Keratinocyte (primary cell): ENCODE measurements at regions not wholly inside any gene's neighbourhood (a gene's known extent, or its start where the extent isn't known, plus 50 kb on each side); places are given as distances from the start of the nearest gene placed in this dataset.

ENCODE experiments used
- DNase-seq: peaks from one replicate; pipeline ENCODE4 v3.0.0-alpha.2; 2011; ENCODE audit warnings: low read depth, missing footprints, low spot score
- FAIRE-seq: peaks from 2 replicates; lab custom pipeline; 2011; peaks lifted over from hg19 to GRCh38; lab: Jason Lieb, UNC
- H2AFZ ChIP-seq: 2 replicates; pipeline ENCODE4 v1.6.0; 2012; ENCODE audit warnings: low read length, control low read depth, inconsistent platforms; ENCODE audit not compliant: control insufficient read depth
- H3K27ac ChIP-seq: 2 replicates; pipeline ENCODE4 v1.5.1; 2011; ENCODE audit warnings: low read length; ENCODE audit not compliant: control insufficient read depth, insufficient read depth
- H3K27me3 ChIP-seq: 3 replicates; pipeline ENCODE4 v1.6.0; 2011; ENCODE audit warnings: low read length; ENCODE audit not compliant: control insufficient read depth, insufficient read depth; ENCODE audit errors: extremely low read depth
- H3K36me3 ChIP-seq, 2 experiments: 2 replicates in 1 of 2; 3 replicates in 1 of 2; pipeline ENCODE4 v1.5.1; 2011; ENCODE audit warnings: low read length in 2 of 2, mild to moderate bottlenecking in 1 of 2; ENCODE audit not compliant: control insufficient read depth in 2 of 2, insufficient read depth in 2 of 2; ENCODE audit errors: extremely low read depth in 1 of 2
- H3K4me1 ChIP-seq: 3 replicates; pipeline ENCODE4 v1.5.1; 2011; ENCODE audit warnings: low read length; ENCODE audit not compliant: control insufficient read depth, insufficient read depth; ENCODE audit errors: extremely low read depth
- H3K4me2 ChIP-seq: 3 replicates; pipeline ENCODE4 v1.6.0; 2011; ENCODE audit warnings: low read depth, low read length; ENCODE audit not compliant: control insufficient read depth, insufficient read depth; ENCODE audit errors: extremely low read depth
- H3K4me3 ChIP-seq, 3 experiments: fragments of 200-600 bp in 1 of 3; sonication (generic) in 1 of 3; 2 replicates in 2 of 3; 3 replicates in 1 of 3; pipeline ENCODE4 v1.5.1; 2011 to 2016; ENCODE audit warnings: low read length in 3 of 3, mild to moderate bottlenecking in 3 of 3, control low read depth in 2 of 3, inconsistent platforms in 1 of 3, low read depth in 1 of 3, mixed read lengths in 1 of 3, mixed run types in 1 of 3, moderate library complexity in 1 of 3; ENCODE audit not compliant: control insufficient read depth in 2 of 3, insufficient read depth in 2 of 3; ENCODE audit errors: extremely low read depth in 1 of 3
- H3K79me2 ChIP-seq: 2 replicates; pipeline ENCODE4 v1.6.0; 2012; ENCODE audit warnings: low read length; ENCODE audit not compliant: control insufficient read depth, insufficient read depth
- H3K9ac ChIP-seq: 3 replicates; pipeline ENCODE4 v1.6.0; 2011; ENCODE audit warnings: low read length; ENCODE audit not compliant: control insufficient read depth, insufficient read depth; ENCODE audit errors: extremely low read depth
- H3K9me1 ChIP-seq: 3 replicates; pipeline ENCODE4 v1.6.0; 2011; ENCODE audit warnings: low read length; ENCODE audit not compliant: control insufficient read depth, insufficient read depth; ENCODE audit errors: extremely low read depth
- H3K9me3 ChIP-seq: 2 replicates; pipeline ENCODE4 v1.5.1; 2012; ENCODE audit warnings: low read depth, low read length; ENCODE audit not compliant: control insufficient read depth
- H4K20me1 ChIP-seq: 3 replicates; pipeline ENCODE4 v1.6.0; 2011; ENCODE audit warnings: low read length; ENCODE audit not compliant: control insufficient read depth, insufficient read depth; ENCODE audit errors: extremely low read depth
- EZH2 ChIP-seq: IDR thresholded peaks from one replicate; pipeline ENCODE4 v1.6.1; 2012; ENCODE audit warnings: inconsistent platforms, mild to moderate bottlenecking, low read length, moderate library complexity
- dilution Hi-C: fragments of 300-500 bp; cut with MboI; formaldehyde crosslinking; loops from one replicate; pipeline ENCODE4 v1.7.0; 2020; ENCODE audit warnings: low sequenced_read_pairs; ENCODE audit not compliant: extremely low pct_ligation_motif_present
- TF ChIP-seq, protein P1 (sequence below), 3 experiments: IDR thresholded peaks in 1 of 3; conservative IDR thresholded peaks in 1 of 3; optimal IDR thresholded peaks in 1 of 3; 2 replicates in 2 of 3; 3 replicates in 1 of 3; pipeline versions ENCODE3 to v1.5.1; 2011; ENCODE audit warnings: low read length in 3 of 3, mild to moderate bottlenecking in 3 of 3, moderate library complexity in 2 of 3, control low read depth in 1 of 3, inconsistent platforms in 1 of 3; ENCODE audit not compliant: insufficient read depth in 2 of 3; ENCODE audit errors: extremely low read depth in 1 of 3

DNA sequence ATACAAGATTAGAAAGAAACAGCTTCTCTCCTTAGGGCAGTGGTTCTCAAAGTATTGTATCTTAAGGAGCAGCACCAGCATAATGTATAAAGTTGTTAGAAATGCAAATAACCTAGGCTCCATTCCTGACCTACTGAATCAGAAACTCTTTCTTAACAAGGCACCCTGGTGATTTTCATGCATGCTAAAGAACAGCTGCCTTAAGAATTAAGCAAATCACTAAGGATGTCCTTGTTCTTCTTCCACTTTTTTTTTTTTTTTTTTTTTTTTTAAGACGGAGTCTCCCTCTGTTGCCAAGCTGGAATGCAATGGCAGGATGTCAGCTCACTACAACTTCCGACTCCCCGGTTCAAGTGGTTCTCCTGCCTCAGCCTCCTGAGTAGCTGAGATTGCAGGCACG, 1095.2 kb upstream of the EDIL3 start:
- H3K4me3 ChIP-seq, result no peak overlapping the region
- no peaks in the 10 kb centered on the region for H3K9me1 ChIP-seq
- H3K79me2 ChIP-seq, result no peaks in the 10 kb centered on the region
- no peaks in the 10 kb centered on the region for H4K20me1 ChIP-seq
- dilution Hi-C loops, result no loop called here
- FAIRE-seq (no peak), DNase-seq (no peak)
- H3K4me2 ChIP-seq, result no peak overlapping the region
- H3K4me1 ChIP-seq, result no peaks in the 10 kb centered on the region
- TF ChIP-seq, protein P1, sequence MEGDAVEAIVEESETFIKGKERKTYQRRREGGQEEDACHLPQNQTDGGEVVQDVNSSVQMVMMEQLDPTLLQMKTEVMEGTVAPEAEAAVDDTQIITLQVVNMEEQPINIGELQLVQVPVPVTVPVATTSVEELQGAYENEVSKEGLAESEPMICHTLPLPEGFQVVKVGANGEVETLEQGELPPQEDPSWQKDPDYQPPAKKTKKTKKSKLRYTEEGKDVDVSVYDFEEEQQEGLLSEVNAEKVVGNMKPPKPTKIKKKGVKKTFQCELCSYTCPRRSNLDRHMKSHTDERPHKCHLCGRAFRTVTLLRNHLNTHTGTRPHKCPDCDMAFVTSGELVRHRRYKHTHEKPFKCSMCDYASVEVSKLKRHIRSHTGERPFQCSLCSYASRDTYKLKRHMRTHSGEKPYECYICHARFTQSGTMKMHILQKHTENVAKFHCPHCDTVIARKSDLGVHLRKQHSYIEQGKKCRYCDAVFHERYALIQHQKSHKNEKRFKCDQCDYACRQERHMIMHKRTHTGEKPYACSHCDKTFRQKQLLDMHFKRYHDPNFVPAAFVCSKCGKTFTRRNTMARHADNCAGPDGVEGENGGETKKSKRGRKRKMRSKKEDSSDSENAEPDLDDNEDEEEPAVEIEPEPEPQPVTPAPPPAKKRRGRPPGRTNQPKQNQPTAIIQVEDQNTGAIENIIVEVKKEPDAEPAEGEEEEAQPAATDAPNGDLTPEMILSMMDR (optimal IDR thresholded peaks at IDR 0.05 in 1 of 3, IDR thresholded peaks at IDR 0.05 in 1 of 3, conservative IDR thresholded peaks at IDR 0.05 in 1 of 3; ENCODE audit: extremely low read depth in 1 of 3, insufficient read depth in 2 of 3, low read length in 3 of 3), result no peak
- TF ChIP-seq EZH2, result no peak
- no peaks in the 10 kb centered on the region for H3K27me3 ChIP-seq
- H3K36me3 ChIP-seq, result no peaks in the 10 kb centered on the region
- H2AFZ ChIP-seq, result no peak overlapping the region
- no peak overlapping the region for H3K9ac ChIP-seq
- no peaks in the 10 kb centered on the region for H3K9me3 ChIP-seq
- no peak overlapping the region for H3K27ac ChIP-seq

DNA sequence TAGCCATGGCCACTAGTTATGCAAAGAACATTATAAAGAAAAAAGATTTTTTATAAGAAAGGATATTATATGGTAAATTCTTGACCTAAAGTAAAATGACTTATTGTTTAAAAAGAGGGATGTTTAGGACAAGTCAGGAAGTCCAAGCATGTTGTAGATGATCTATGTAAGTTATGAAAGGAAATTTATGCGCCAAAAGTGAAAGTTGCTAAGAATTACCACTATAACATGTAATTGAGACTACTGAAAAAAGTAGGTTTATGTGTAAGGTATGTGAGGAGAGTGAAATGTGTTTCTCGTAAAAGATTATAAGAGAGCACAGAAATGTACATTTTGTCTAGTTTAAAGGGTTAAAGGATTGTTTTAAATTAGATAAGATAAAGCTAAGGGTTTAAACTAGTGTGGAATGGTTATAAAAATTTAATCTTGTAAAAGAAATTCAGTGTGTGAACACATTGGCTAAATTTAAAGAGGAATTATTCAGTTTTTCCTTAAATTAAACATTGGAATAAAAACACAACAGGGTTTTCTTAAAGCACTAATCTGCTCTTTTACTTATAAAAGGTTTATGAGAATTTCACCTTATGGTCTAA, 1100.4 kb upstream of the EDIL3 start:
- Histone ChIP-seq H3K9me1 (no peaks in the 10 kb centered on the region), H3K4me2 (no peak overlapping the region), H3K27ac (no peak overlapping the region), H3K4me1 (no peaks in the 10 kb centered on the region), H3K9ac (no peak overlapping the region), H4K20me1 (no peaks in the 10 kb centered on the region), H2AFZ (no peak overlapping the region), H3K36me3 (no peaks in the 10 kb centered on the region), H3K4me3 (no peak overlapping the region), H3K9me3 (no peaks in the 10 kb centered on the region), H3K27me3 (no peaks in the 10 kb centered on the region), H3K79me2 (no peaks in the 10 kb centered on the region)
- dilution Hi-C loops, result no loop called here
- no peak for TF ChIP-seq EZH2
- TF ChIP-seq, protein P1 (optimal IDR thresholded peaks at IDR 0.05 in 1 of 3, IDR thresholded peaks at IDR 0.05 in 1 of 3, conservative IDR thresholded peaks at IDR 0.05 in 1 of 3; ENCODE audit: extremely low read depth in 1 of 3, insufficient read depth in 2 of 3, low read length in 3 of 3), result no peak
- DNase-seq (no peak), FAIRE-seq (no peak)
